ENCODE measurements at regions not wholly inside any gene's neighbourhood (a gene's known extent, or its start where the extent isn't known, plus 50 kb on each side); places are given as distances from the start of the nearest gene placed in this dataset.

- intact Hi-C loops (cut with micrococcal nuclease) = loop anchor here in 1 of 2 donors (5.0 kb wide), 1 partner anchor 99 kb away; no protein-coding TSS in a partner anchor
- no peak for TF ChIP-seq CTCF (IDR thresholded peaks at IDR 0.05)
- Mint-ChIP-seq H3K4me3 (no peak overlapping the region), H3K27ac (no peak overlapping the region), H3K36me3 (no peaks in the 10 kb centered on the region), H3K4me1 (no peaks in the 10 kb centered on the region), H3K9me3 (peaks cover 0 to 3% (median 0%) of the 10 kb centered on the region in 7 donors), H3K27me3 (ENCODE audit: low read depth in 3 of 3) (no peaks in the 10 kb centered on the region)
- no CpG with 5 or more reads among the region's 4 CpGs for WGBS (ENCODE audit: insufficient coverage)
- Histone ChIP-seq H2AFZ (ENCODE audit: insufficient read depth, low read depth, low read length, poor library complexity, severe bottlenecking) (no peak overlapping the region), H3K9me3 (replicated peaks in 1 of 2; ENCODE audit: control insufficient read depth in 1 of 2, insufficient read depth in 1 of 2, low read length in 2 of 2) (no peaks in the 10 kb centered on the region), H4K20me1 (ENCODE audit: insufficient read depth, low read length) (no peaks in the 10 kb centered on the region), H3K27me3 (ENCODE audit: control insufficient read depth in 2 of 2, insufficient read depth in 2 of 2, low read length in 2 of 2) (no peaks in the 10 kb centered on the region), H3K9ac (ENCODE audit: insufficient read depth, low read length, poor library complexity, severe bottlenecking) (no peak overlapping the region), H3K27ac (ENCODE audit: low read depth in 1 of 2, low read length in 2 of 2) (no peak overlapping the region), H3K4me3 (replicated peaks in 1 of 3; ENCODE audit: low read depth in 2 of 3, low read length in 3 of 3) (no peak overlapping the region), H3K4me2 (replicated peaks; ENCODE audit: extremely low read depth, low read length, poor library complexity, severe bottlenecking) (no peak overlapping the region), H3K4me1 (ENCODE audit: control insufficient read depth in 1 of 2, insufficient read depth in 2 of 2, low read length in 2 of 2) (no peaks in the 10 kb centered on the region), H3K79me2 (ENCODE audit: insufficient read depth, low read length) (no peaks in the 10 kb centered on the region), H3K36me3 (replicated peaks in 1 of 2; ENCODE audit: control insufficient read depth in 1 of 2, insufficient read depth in 2 of 2, low read length in 2 of 2) (no peaks in the 10 kb centered on the region)
- no peak for DNase-seq
These were observed 903.7 kb downstream of the ROBO2 start for GRCh38 chr3:77943598-77943997.

- Histone ChIP-seq H3K9me3 (replicated peaks in 1 of 2; ENCODE audit: control insufficient read depth in 1 of 2, insufficient read depth in 1 of 2, low read length in 2 of 2) (no peaks in the 10 kb centered on the region), H3K4me2 (replicated peaks; ENCODE audit: extremely low read depth, low read length, poor library complexity, severe bottlenecking) (no peak overlapping the region), H3K4me1 (ENCODE audit: control insufficient read depth in 1 of 2, insufficient read depth in 2 of 2, low read length in 2 of 2) (no peaks in the 10 kb centered on the region), H3K9ac (ENCODE audit: insufficient read depth, low read length, poor library complexity, severe bottlenecking) (no peak overlapping the region), H3K27ac (ENCODE audit: low read depth in 1 of 2, low read length in 2 of 2) (no peak overlapping the region), H2AFZ (ENCODE audit: insufficient read depth, low read depth, low read length, poor library complexity, severe bottlenecking) (no peak overlapping the region), H3K27me3 (ENCODE audit: control insufficient read depth in 2 of 2, insufficient read depth in 2 of 2, low read length in 2 of 2) (no peaks in the 10 kb centered on the region), H4K20me1 (ENCODE audit: insufficient read depth, low read length) (no peaks in the 10 kb centered on the region), H3K79me2 (ENCODE audit: insufficient read depth, low read length) (no peaks in the 10 kb centered on the region), H3K4me3 (replicated peaks in 1 of 3; ENCODE audit: low read depth in 2 of 3, low read length in 3 of 3) (no peak overlapping the region), H3K36me3 (replicated peaks in 1 of 2; ENCODE audit: control insufficient read depth in 1 of 2, insufficient read depth in 2 of 2, low read length in 2 of 2) (no peaks in the 10 kb centered on the region)
- Mint-ChIP-seq H3K27ac (no peak overlapping the region), H3K4me1 (no peaks in the 10 kb centered on the region), H3K9me3 (peaks cover 0 to 6% (median 0%) of the 10 kb centered on the region in 7 donors), H3K4me3 (no peak overlapping the region), H3K27me3 (ENCODE audit: low read depth in 3 of 3) (no peaks in the 10 kb centered on the region), H3K36me3 (no peaks in the 10 kb centered on the region)
- WGBS (ENCODE audit: insufficient coverage) = no CpG with 5 or more reads among the region's 3 CpGs
- intact Hi-C loops (cut with micrococcal nuclease) = no loop called here
- DNase-seq = no peak
- TF ChIP-seq CTCF (IDR thresholded peaks at IDR 0.05) = no peak
These were observed 905.4 kb downstream of the ROBO2 start for GRCh38 chr3:77945320-77945719.

Measured in CD14-positive monocyte (primary cell).